HG02885 (cell line): ENCODE measurements at regions not wholly inside any gene's neighbourhood (a gene's known extent, or its start where the extent isn't known, plus 50 kb on each side); places are given as distances from the start of the nearest gene placed in this dataset.
A peak's percentile ranks its signal among the peaks of the same experiment; 100 is the strongest.
"Not testable (repeated sequence)": the region's sequence is repeated elsewhere in the genome, so short reads cannot be mapped to it uniquely, and the experiment has no call there.

Source experiments
- ATAC-seq: cut with Tn5 transposase; IDR thresholded peaks from one replicate; pipeline ENCODE4 v1.9.1; 2021; ENCODE audit warnings: mild to moderate bottlenecking; ENCODE audit not compliant: unreplicated experiment, poor library complexity

DNA sequence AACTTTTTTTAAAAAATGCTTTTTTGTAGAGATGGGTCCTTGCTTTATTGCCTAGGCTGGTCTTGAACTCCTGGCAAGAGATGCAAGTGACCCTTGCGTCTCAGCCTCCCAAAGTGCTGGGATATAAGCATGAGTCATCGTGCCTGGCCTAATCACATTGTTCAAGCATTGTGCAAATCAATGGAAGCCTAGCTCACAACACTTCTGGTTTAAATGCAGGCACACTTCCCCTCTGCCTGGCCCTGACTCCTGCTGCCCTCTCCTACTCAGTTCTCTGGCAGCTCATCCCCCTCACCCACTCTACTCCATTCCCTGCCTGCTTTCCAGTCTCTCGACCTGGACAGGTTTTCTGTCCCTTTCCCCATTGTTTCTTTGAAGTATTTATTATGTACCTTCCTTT, 288.1 kb upstream of the PLGLB1 start:
- ATAC-seq: not testable (repeated sequence)

DNA sequence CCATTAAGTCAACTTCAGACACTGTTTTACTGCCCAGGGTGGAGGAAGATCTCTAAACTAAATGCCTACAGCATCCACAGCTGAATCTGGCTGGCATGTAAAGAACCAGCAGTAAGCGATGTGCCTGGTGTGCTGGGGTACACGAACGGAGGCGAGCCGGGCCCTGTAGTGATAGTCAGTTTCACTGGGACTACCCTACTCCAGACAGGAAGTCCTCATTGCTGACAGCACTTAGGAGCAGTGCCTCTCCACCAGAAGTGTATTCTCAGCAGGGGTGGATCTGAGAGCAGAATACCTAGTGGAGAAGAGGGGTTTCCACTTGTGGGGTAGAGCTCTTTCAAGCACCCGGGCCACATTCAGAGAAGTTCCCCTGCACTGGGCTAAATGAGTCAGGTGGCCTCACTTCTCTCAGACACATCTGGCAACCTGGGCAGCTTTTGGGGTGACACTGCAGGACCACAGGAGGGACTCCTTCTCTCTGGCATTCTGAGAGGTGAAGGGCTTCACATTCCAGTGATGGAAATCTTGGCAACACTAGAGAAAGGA, 290.3 kb upstream of the PLGLB1 start:
- not testable (repeated sequence) for ATAC-seq

DNA sequence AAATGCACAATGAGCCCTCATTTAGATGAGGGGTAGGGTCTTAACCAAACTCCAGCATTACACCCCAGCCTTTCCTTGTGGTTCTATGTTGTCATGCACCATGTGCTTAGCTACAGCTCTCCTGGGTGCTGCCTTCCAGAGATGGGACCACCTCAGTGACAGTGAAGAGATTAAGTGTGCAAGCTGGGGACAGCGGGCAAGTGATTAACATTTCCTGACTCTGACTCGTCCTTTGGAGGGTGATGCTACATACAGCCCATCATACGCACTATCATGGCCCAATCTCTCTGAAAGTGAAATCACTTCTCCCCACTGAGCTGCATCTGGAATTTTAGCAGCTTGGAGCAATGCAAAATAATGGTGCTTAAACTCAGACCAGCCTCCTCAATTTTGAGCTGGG, 293.0 kb upstream of the PLGLB1 start:
- not testable (repeated sequence) for ATAC-seq

DNA sequence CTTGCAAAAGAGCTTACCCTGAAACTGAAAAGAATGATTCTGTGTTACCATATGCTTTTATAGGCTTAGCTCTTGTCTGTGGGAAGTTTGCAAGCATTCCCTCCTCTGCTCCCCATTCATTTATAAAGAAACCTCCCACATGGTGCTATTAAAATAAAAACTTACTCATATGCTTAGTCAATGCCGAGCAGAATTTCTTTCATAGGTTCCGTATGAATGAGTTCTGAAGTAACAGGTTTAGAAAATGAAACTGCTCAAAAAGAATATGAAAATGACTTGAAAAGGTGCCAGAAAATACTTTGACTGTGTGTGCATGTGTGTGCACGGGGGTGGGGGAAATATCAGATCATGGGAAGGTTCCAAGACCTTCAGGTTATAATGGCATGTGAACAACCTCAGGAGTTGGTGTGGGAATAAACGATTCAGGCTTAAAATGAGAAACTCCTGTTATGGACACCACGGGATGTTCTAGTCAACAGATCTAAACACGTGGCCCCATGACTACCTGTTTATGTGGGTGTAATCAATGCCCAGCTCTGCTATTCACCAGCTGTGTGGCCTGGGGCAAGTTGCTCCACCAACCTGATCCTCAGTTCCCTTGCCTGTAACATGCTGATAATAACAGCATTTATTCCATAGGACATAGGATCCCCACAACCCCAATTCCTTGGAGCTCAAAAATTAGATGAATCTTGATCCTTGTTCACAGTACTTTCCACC, 293.7 kb upstream of the PLGLB1 start:
- peak; percentile 75 for ATAC-seq

DNA sequence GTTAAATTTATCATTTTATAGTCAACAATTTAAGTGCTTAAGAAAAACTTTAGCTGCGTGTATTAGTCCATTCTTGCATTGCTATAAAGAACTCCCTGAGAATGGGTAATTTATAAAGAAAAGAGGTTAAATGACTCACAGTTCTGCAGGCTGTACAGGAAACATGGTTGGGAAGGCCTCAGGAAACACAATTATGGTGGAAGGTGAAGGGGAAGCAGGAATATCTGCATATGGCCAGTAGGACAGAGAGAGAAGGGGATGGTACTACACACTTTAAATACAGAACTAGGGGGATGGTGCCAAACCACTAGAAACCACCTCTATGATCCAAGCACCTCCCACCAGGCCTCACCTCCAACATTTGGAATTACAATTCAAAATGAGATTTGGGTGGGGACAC, 295.5 kb upstream of the PLGLB1 start:
- ATAC-seq: not testable (repeated sequence)

DNA sequence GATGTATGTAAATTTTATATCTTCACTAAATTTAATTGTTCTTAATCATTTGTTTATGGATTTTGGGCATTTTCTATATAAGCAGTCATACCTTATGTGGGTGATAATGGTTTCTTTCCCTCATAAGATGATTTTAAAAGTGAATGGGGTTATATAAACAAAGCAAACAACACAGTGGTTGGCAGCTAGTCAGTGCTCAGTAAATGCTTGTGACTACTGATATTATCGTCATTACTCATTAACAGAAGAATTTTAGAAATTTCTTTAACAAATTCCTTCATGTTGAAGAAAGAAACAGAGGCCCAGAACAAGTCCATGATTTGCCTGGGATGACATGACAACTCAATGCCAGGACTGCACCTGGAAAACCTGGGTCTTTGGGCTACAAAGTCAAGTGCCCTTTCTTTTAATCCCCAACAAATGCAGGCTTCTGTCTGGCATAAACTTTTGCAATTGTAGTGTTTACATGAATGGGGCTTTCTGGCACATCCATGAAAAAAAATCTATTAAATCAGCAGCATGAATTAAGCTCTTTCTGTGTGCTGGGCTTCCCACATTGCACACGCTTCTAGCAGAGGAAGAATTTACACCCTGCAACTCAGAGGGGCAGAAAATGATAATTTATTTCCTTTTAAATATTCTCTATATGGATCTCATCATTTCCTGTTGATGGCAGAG, 297.3 kb upstream of the PLGLB1 start:
- not testable (repeated sequence) for ATAC-seq

DNA sequence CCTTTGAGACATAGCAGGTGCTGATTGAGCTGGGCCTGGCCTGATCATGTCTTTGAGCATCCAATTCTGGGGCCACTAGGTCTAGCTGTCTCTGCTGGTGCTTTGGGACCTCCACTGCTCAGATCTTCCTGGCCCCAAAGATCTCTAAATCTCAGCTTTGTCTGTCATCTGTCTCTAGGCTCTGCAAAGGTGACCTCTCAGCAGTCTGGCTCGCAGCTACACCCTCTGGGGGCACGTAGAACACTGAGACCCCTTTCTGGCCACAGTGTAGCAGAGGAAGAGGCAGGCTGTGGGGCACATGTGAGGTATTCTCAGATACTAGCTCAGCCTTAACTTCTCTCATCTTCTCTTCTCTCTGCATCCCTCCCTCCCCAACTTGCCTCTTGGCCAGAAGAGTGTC, 298.1 kb upstream of the PLGLB1 start:
- ATAC-seq: not testable (repeated sequence)

DNA sequence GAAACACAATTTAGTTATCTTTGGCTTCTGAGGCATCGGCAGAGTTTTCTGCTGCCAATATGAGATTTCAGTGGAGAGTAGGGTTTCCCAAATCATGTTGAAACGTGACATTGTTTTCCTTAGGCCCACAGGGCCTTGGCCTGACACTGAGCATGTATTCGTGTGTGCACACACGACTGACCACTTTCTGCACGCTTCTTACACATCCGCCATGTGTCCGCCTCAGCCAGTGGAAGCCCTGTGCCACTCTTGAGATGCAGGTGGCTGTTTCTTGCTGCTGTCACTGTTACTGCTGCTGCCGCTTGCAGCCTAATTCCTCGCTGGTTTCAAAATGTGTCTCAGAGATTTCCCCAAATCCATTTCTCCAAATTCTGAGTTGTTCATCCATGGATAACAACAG, 299.6 kb upstream of the PLGLB1 start:
- not testable (repeated sequence) for ATAC-seq

DNA sequence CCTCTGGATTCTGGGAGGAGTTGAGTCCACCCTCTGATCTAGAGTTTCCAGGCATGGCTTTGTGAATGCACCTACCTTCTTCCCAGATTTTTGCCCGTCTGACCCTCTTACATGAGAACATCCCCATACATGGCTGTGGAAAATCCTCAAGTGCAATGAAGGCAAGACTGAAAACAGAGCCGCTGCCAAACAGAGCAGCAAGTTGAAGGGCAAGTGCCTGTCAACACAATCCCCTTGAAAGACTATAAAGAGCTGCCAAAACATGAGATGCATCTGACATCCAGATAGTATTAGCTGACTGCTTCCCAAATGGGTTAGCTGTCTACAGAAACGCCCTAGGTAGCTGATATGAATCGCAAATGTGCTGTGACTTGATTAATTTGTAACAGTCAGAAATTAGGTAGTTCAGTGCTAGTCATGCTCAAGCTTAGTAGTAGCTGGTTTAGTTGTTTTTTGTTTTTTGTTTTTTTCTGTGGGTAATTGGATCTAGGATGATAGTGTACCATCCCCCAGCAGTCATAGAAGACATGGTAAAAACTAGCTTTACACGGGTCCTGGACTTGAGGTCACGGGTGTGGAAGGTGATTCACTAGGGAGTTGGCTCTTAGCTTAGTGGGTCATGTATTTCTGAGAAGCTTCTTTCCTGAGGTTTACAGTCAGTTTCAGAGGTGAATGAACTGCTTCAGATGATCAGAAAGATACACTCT, 302.8 kb upstream of the PLGLB1 start:
- not testable (repeated sequence) for ATAC-seq

DNA sequence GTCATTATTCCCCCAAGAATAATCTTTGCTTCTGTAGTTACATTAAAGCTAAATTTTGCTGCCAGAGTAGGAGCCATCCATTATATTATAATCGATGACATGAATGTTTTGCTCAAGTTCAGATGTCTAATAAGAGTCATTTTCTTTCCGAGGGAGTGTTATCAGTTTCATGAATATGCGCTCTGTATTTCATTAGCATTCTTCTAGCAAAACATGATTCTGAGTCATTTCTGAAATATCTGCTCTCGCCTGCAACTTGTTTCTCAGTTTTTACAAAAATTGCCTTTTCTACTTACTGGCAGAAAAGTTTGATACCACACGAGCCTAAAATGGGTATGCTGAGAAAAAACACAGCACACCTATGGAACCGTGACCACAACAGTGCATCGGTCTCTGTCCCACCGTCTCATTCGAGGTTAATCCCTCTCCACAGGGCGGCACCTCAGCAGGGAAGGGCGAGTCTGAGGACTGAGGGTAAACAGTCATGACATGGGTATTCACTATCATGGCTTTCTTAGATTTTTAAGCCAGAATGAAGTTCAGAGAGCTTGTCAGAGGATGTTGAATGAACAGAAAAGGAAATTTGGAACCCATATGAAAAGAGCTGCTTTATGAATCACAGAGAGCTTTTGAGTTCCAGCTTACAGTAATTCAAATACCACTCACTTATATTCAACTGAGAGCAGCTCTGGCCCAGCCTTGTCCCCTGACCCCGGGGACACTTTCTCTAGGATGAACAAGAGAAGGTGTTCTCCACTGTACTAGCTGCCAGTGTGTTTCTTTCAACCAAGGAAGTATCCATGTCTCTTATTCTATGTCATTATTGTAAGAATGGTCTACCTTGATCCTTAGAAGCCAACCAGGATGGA, 303.6 kb upstream of the PLGLB1 start:
- not testable (repeated sequence) for ATAC-seq

DNA sequence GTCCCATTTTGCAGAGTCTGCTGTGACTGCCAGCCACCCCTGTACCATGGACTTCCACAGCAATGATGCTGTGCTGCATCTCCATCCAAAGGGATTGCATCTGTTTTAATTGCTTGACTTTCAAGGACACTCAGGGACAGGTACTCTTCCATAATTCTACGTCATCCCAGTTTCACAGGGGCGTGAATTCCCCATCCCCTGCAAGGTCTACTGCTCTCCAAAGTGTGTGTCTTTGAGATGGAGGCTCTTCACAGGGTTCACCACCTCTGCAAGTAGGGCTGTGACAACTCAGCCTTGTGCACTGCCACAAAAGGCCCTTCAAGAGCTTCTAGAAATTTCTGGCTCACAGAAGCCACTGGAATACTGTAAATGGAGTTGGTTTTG, 304.3 kb upstream of the PLGLB1 start:
- ATAC-seq: not testable (repeated sequence)

DNA sequence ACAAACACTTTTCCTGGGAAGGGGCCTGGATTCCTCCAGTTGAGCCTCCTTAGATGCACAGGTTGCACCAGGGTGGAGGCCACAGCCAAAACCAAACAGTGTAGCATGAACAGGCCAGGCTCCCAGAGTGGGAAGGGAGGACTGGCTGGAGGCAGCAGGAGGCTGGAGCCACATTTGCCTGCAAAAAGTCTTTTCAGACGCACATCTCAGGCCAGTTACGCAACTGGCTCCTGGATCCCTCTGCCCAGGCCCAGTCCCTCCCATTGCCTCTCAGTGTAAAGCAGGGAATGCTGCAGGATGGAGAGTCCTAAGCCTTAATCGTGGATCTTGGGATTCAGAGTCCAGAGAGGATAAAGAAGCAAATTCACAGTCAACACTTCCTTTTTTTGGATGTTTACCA, 305.1 kb upstream of the PLGLB1 start:
- ATAC-seq: not testable (repeated sequence)

DNA sequence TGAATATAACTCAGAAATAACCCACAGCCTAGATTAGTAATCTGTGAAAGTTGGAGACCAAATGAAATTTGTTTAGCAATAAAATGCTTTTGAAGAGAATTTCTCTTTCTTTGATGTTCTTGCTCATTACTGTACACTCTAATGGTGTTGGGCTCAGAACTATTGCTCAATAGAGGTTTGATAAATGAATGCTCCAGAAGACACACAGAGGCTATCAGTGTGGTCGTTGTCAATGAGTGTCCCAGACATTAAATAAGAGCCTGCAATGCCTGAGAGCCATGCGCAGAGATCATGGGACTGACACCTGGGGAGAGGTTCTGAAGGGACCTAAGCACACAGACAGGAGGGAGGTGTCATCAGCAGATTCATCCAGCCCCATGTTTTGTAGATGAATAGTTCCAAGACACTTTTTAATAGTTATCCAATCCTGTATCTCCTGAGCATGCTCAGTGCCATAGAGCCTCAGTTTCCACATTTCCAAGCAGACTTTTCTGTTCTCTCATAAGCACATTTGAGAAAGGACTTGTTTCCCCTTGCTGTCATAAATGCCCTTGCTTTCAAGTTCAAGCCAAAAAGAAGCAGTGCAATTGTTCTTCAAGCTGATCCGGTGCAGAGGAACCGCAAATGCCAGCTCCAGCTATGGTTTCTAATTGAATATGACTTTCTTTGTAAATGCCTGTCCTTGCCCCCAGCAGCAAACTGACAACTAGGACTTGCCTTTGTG, 306.2 kb upstream of the PLGLB1 start:
- not testable (repeated sequence) for ATAC-seq

DNA sequence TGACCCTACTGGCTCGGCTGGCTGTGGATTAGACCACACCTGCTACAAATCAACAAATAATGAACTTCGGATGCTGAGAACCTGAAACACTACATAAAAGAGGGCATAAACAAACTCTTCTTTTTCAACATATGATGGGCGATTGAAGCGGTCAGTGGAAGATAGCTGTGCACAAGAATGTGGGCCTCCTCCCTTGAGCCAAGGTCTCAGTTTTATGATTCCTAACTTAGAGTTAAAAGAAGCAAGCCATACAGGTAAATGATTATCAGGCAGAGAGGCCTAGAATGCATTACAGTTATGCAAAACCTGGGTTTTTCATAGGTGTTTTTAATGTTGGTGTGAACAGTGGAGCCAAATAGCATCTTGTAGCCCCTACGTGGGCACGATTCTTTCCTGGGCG, 307.9 kb upstream of the PLGLB1 start:
- not testable (repeated sequence) for ATAC-seq

DNA sequence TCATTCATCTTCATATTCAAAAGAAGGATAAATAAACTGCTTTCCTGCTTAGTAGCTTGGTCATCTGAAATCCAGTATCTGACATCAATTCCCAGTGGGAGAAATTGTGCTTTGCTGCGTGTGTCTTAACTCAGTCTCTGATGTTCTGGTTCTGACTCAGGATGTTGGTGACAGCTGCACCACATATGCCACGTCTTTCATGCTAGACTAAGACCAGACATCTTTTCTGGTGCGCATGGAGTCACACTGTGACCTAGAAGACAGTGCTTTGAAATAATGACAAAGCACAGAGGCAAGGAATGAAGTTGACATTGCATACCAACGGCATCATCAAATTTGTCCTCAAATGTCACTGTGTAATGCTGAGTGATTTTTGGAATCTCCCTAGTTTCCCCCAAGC, 308.8 kb upstream of the PLGLB1 start:
- ATAC-seq: not testable (repeated sequence)

DNA sequence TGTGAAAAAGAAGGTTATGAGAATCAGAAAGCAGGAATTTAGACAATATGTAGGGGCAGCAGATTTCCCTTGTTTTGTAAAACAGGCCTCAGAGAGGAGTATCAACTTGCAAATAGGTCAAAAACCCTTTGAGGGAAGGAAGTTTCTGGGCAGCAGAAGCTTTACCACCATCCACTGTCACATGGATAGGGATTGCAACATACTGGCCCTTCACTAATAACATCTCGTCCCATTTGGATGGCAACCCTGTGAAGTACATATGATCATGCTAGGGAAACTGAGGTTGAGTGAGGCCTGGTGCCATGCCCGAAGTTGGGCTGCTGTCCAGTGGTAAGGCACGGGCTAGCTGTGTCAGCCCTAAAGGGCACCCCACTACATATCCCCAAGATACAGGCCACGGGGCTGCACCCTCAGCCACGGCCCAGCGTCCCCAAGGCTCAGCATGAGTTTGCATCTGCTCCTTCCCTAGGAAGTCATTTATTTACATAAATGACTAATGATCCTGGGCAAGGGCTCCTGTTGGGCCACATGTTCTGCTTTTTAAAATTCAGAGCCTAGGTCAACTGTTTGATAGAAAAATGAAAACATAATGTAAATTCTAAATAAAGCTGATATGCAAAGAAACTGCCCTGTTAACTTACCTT, 310.4 kb upstream of the PLGLB1 start:
- ATAC-seq: not testable (repeated sequence)

DNA sequence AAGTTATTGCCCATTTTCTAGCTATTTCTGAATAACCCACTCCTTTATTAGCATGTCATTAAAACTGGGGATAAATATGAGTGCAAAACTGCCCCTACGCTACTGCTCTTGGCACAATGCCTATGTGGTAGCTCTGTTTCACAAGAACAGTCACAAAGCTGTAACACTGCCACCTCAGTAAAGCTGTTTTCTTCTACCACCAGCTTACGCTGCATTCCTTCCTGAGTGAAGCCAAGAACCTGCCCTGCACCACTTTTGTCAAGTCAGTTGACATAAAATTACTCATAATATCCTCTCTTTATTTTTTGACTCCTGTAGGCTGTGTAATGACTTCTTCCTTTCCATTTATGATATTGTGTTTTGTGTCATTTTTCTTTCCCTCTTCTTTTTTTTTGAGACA, 313.2 kb upstream of the PLGLB1 start:
- not testable (repeated sequence) for ATAC-seq

DNA sequence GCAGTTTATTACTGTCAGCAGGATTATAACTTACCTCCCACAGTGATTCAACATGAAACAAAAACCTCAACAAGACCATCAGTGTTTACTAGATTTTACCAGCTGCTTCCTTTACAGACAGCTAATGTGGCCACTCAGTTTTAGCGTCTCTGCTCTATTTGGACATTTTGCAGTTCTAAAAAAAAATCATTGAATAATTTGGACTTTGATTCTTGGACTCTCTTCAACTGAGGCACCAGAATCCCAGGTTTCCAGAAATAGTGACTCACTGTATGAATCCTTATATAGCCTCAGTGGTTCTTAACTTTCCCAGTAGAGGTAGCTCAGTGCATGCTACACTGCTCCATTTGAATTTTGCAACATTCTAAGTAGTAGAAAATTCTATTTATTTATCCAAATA, 317.4 kb upstream of the PLGLB1 start:
- not testable (repeated sequence) for ATAC-seq

DNA sequence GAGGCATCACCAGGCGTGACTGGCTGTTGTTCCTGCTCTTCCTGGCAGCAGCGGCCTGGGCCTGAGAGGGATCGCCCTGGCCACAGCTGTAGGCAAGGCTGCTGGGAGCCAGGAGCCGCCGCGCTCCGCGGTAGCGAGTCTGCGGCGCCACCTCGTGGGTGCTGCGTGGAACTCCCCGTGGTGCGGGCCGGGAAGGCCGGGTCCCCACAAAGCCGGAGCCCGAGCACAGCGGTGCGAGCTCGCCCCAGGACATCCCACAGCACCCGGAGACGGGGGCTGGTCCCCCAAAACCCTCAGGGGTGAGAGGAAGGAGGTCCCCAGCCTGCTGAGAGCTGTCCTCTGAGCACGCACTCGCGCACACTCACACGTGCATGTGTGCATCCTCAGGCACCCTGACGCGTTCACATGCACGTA, 320.0 kb upstream of the PLGLB1 start:
- ATAC-seq: not testable (repeated sequence)
